AG20443 (cell line): ENCODE measurements at regions not wholly inside any gene's neighbourhood (a gene's known extent, or its start where the extent isn't known, plus 50 kb on each side); places are given as distances from the start of the nearest gene placed in this dataset.

ENCODE experiments used
- DNase-seq: peaks from one replicate; pipeline ENCODE4 v3.0.0; 2012; ENCODE audit warnings: low spot score, mixed read lengths

GRCh38 chr11:37762079-37762478 lies 1164.0 kb upstream of the RAG2 start:
- DNase-seq = no peak

- no peak for DNase-seq
Observed at GRCh38 chr11:37755521-37755920, 1157.5 kb upstream of the RAG2 start.

- no peak for DNase-seq
Observed at GRCh38 chr11:37748641-37749040, 1150.6 kb upstream of the RAG2 start.

GRCh38 chr11:37747121-37747520 lies 1149.1 kb upstream of the RAG2 start:
- no peak for DNase-seq

- no peak for DNase-seq
Observed at GRCh38 chr11:37727371-37727770, 1129.3 kb upstream of the RAG2 start.

- DNase-seq = no peak
Observed at GRCh38 chr11:37724315-37724714, 1126.3 kb upstream of the RAG2 start.

- no peak for DNase-seq
Observed at GRCh38 chr11:37721485-37721884, 1123.4 kb upstream of the RAG2 start.

- no peak for DNase-seq
Observed at GRCh38 chr11:37718431-37718999, 1120.5 kb upstream of the RAG2 start.

- DNase-seq = no peak
Observed at GRCh38 chr11:37712251-37712650, 1114.2 kb upstream of the RAG2 start.

- DNase-seq = no peak
Observed at GRCh38 chr11:37710031-37710430, 1112.0 kb upstream of the RAG2 start.

GRCh38 chr11:37704791-37705190 lies 1106.8 kb upstream of the RAG2 start:
- no peak for DNase-seq

GRCh38 chr11:37699644-37700043 lies 1101.6 kb upstream of the RAG2 start:
- no peak for DNase-seq

- DNase-seq = no peak
Observed at GRCh38 chr11:37695283-37695682, 1097.2 kb upstream of the RAG2 start.

- DNase-seq = no peak
Observed at GRCh38 chr11:37689951-37690350, 1091.9 kb upstream of the RAG2 start.

GRCh38 chr11:37688456-37688855 lies 1090.4 kb upstream of the RAG2 start:
- no peak for DNase-seq

- no peak for DNase-seq
Observed at GRCh38 chr11:37687130-37687529, 1089.1 kb upstream of the RAG2 start.

GRCh38 chr11:37671321-37671720 lies 1073.3 kb upstream of the RAG2 start:
- DNase-seq = no peak

GRCh38 chr11:37666960-37667359 lies 1068.9 kb upstream of the RAG2 start:
- DNase-seq = no peak

GRCh38 chr11:37657645-37658044 lies 1059.6 kb upstream of the RAG2 start:
- DNase-seq = no peak

GRCh38 chr11:37647767-37648166 lies 1049.7 kb upstream of the RAG2 start:
- no peak for DNase-seq

- DNase-seq = no peak
Observed at GRCh38 chr11:37643968-37644367, 1045.9 kb upstream of the RAG2 start.

GRCh38 chr11:37642296-37642695 lies 1044.3 kb upstream of the RAG2 start:
- no peak for DNase-seq

- DNase-seq = no peak
Observed at GRCh38 chr11:37632748-37633147, 1034.7 kb upstream of the RAG2 start.

- no peak for DNase-seq
Observed at GRCh38 chr11:37630866-37631265, 1032.8 kb upstream of the RAG2 start.

- DNase-seq = no peak
Observed at GRCh38 chr11:37623778-37624177, 1025.7 kb upstream of the RAG2 start.
